Tibial nerve (tissue), 4 donors: ENCODE measurements at regions not wholly inside any gene's neighbourhood (a gene's known extent, or its start where the extent isn't known, plus 50 kb on each side); places are given as distances from the start of the nearest gene placed in this dataset.

Experiments
- DNase-seq, 2 donors: peaks; one replicate each; pipeline ENCODE4 v3.0.0-alpha.2; 2019; ENCODE audit warnings: low spot score in 2 of 2
- H3K27ac ChIP-seq, 4 donors: fragments of 200-600 bp; sonication (generic) in 3 of 4; one replicate each; pipeline ENCODE4 v1.5.1; 2017 to 2019; ENCODE audit warnings: mild to moderate bottlenecking in 1 of 4
- H3K27me3 ChIP-seq, 2 donors: fragments of 200-600 bp; sonication (generic) in 1 of 2; one replicate each; pipeline versions ENCODE4 v1.5.1 to v1.6.0; 2017 to 2019
- H3K36me3 ChIP-seq, 3 donors: fragments of 200-600 bp; sonication (generic); one replicate each; pipeline ENCODE4 v1.5.1; 2018 to 2019
- H3K4me1 ChIP-seq, 4 donors: fragments of 200-600 bp; sonication (generic) in 3 of 4; one replicate each; pipeline ENCODE4 v1.5.1; 2017 to 2019
- H3K4me3 ChIP-seq, 4 donors: fragments of 200-600 bp; sonication (generic) in 3 of 4; one replicate each; pipeline ENCODE4 v1.5.1; 2017 to 2019; ENCODE audit warnings: mild to moderate bottlenecking in 1 of 4, moderate library complexity in 1 of 4
- H3K9me3 ChIP-seq, 4 donors: fragments of 200-600 bp; sonication (generic) in 3 of 4; one replicate each; pipeline ENCODE4 v1.5.1; 2017 to 2019
- EP300 ChIP-seq, 2 donors: sonication (generic); formaldehyde crosslinking; IDR thresholded peaks; one replicate each; pipeline ENCODE4 v1.6.1; 2017; ENCODE audit warnings: antibody characterized with exemption in 2 of 2, mild to moderate bottlenecking in 1 of 2
- POLR2A ChIP-seq, 2 donors: fragments of 450-650 bp; IDR thresholded peaks; one replicate each; pipeline ENCODE4 v1.6.1; 2017; ENCODE audit warnings: antibody characterized with exemption in 2 of 2, mild to moderate bottlenecking in 2 of 2, moderate library complexity in 2 of 2
- WGBS, 2 donors: methylation state at CpG; one replicate each; pipeline ENCODE4 v1.1.5; 2018; 5-methylcytosine and 5-hydroxymethylcytosine counted together
- TF ChIP-seq, protein P1 (sequence below), 5 experiments: fragments of 200-600 bp in 3 of 5; fragments of 450-650 bp in 2 of 5; sonication (generic) in 3 of 5; IDR thresholded peaks; one replicate each; pipeline ENCODE4 v1.5.1; 2016 to 2019; ENCODE audit warnings: antibody characterized with exemption in 5 of 5, mild to moderate bottlenecking in 3 of 5, moderate library complexity in 2 of 5

- DNase-seq: no peak
- 49 to 52% methylated on average over 10 of the region's 10 CpGs for WGBS, 2 donors
- no peak overlapping the region for H3K27ac ChIP-seq
These were observed 1012.3 kb downstream of the ZPLD1 start for GRCh38 chr3:103446953-103447629.

DNA sequence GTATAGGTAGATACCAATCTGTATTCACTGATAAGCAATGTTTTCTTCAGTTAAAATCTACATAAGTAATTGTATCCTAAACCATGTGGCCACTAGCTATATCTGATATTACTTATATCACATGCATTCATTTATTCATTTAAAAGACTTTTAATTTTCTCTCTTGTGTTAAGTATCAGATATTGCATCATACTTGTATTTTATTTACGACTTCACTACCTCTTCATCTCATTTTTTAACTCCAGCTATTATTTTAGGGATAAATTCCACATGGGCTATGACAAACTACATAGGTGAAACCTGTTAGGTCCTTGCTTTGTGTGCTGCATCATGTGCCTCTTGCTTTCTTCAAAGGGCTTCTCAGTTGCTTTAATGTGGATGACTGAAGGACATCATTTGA, 1018.3 kb downstream of the ZPLD1 start:
- H3K9me3 ChIP-seq: peaks cover 0 to 10% (median 0%) of the 10 kb centered on the region in 4 donors
- no peaks in the 10 kb centered on the region for H3K36me3 ChIP-seq
- TF ChIP-seq, protein P1, sequence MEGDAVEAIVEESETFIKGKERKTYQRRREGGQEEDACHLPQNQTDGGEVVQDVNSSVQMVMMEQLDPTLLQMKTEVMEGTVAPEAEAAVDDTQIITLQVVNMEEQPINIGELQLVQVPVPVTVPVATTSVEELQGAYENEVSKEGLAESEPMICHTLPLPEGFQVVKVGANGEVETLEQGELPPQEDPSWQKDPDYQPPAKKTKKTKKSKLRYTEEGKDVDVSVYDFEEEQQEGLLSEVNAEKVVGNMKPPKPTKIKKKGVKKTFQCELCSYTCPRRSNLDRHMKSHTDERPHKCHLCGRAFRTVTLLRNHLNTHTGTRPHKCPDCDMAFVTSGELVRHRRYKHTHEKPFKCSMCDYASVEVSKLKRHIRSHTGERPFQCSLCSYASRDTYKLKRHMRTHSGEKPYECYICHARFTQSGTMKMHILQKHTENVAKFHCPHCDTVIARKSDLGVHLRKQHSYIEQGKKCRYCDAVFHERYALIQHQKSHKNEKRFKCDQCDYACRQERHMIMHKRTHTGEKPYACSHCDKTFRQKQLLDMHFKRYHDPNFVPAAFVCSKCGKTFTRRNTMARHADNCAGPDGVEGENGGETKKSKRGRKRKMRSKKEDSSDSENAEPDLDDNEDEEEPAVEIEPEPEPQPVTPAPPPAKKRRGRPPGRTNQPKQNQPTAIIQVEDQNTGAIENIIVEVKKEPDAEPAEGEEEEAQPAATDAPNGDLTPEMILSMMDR (IDR thresholded peaks at IDR 0.05): no peak
- TF ChIP-seq EP300 (IDR thresholded peaks at IDR 0.05): no peak
- no peak for TF ChIP-seq POLR2A (IDR thresholded peaks at IDR 0.05)
- H3K4me3 ChIP-seq: no peak overlapping the region
- H3K4me1 ChIP-seq: no peaks in the 10 kb centered on the region
- DNase-seq: no peak
- no peaks in the 10 kb centered on the region for H3K27me3 ChIP-seq
- H3K27ac ChIP-seq: no peak overlapping the region
- 83 to 89% methylated on average over 1 of the region's 1 CpG for WGBS, 2 donors

More at GRCh38 chr3:103446953-103447629, 1012.3 kb downstream of the ZPLD1 start:
- Histone ChIP-seq H3K4me1 (no peaks in the 10 kb centered on the region), H3K36me3 (no peaks in the 10 kb centered on the region), H3K27me3 (no peaks in the 10 kb centered on the region), H3K4me3 (no peak overlapping the region), H3K9me3 (peaks cover 0 to 13% (median 0%) of the 10 kb centered on the region in 4 donors)
- TF ChIP-seq, protein P1 (IDR thresholded peaks at IDR 0.05): no peak
- TF ChIP-seq POLR2A (IDR thresholded peaks at IDR 0.05) (no peak), EP300 (IDR thresholded peaks at IDR 0.05) (no peak)

- TF ChIP-seq, protein P1 (IDR thresholded peaks at IDR 0.05): no peak
- TF ChIP-seq POLR2A (IDR thresholded peaks at IDR 0.05) (no peak), EP300 (IDR thresholded peaks at IDR 0.05) (no peak)
- DNase-seq: no peak
- no peaks in the 10 kb centered on the region for H3K4me1 ChIP-seq
- WGBS, 2 donors: 81 to 89% methylated on average over 3 of the region's 3 CpGs
- H3K27ac ChIP-seq: no peak overlapping the region
- H3K27me3 ChIP-seq: no peaks in the 10 kb centered on the region
- no peaks in the 10 kb centered on the region for H3K36me3 ChIP-seq
- H3K9me3 ChIP-seq: no peaks in the 10 kb centered on the region
- H3K4me3 ChIP-seq: no peak overlapping the region
These were observed 1025.0 kb downstream of the ZPLD1 start for GRCh38 chr3:103459815-103460214.

DNA sequence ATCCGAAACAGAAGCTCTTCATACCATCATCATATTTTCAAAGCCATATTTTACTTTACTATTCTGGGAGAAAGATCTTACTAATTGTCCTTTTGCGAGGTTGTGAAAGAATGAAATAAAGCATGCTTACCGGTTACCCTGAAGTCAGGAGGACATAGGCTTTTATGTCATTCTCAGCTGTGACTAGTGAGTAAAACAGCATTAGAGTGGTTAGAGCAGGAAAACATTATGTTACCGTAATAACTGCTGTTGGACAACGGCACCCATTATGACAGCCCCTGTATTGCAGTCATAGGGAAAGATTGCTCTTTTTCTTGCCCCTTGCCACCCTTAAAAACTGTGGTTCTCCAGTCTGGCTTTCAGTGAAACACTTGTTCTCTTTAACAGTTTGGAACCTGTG, 1035.7 kb downstream of the ZPLD1 start:
- DNase-seq: no peak

DNA sequence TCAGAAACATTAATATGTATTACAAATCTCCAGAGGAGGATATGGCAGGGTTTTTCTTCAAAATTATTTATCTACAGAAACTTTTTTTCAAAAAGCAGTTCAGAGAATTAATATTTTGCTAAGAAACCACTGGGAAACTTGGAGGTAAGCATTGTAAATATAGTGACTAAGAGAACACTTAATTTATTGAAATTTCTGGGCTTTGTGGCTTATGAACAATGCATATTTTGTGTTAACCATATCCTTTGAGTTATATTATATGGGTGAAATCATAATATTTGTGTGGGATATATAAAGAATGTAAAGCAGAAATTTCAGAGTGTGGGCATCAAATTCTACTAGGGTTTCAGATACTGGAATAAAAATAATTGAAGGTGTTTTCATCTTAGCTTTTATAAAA, 1059.2 kb downstream of the ZPLD1 start:
- DNase-seq: no peak
- H3K9me3 ChIP-seq: no peaks in the 10 kb centered on the region
- no peak overlapping the region for H3K4me3 ChIP-seq
- no peak overlapping the region for H3K27ac ChIP-seq
- no peaks in the 10 kb centered on the region for H3K4me1 ChIP-seq
- H3K36me3 ChIP-seq: no peaks in the 10 kb centered on the region
- no peak for TF ChIP-seq EP300 (IDR thresholded peaks at IDR 0.05)
- no peak for TF ChIP-seq POLR2A (IDR thresholded peaks at IDR 0.05)
- TF ChIP-seq, protein P1 (IDR thresholded peaks at IDR 0.05): no peak
- no peaks in the 10 kb centered on the region for H3K27me3 ChIP-seq

More for the DNA sequence above, 1035.7 kb downstream of the ZPLD1 start:
- Histone ChIP-seq H3K4me3 (no peak overlapping the region), H3K27me3 (no peaks in the 10 kb centered on the region), H3K4me1 (no peaks in the 10 kb centered on the region), H3K27ac (no peak overlapping the region), H3K9me3 (no peaks in the 10 kb centered on the region), H3K36me3 (no peaks in the 10 kb centered on the region)
- WGBS, 2 donors: 32 to 46% methylated on average over 5 of the region's 5 CpGs
- TF ChIP-seq, protein P1 (IDR thresholded peaks at IDR 0.05): no peak
- TF ChIP-seq EP300 (IDR thresholded peaks at IDR 0.05): no peak
- no peak for TF ChIP-seq POLR2A (IDR thresholded peaks at IDR 0.05)
